ENCODE measurements at regions not wholly inside any gene's neighbourhood (a gene's known extent, or its start where the extent isn't known, plus 50 kb on each side); places are given as distances from the start of the nearest gene placed in this dataset.

GRCh38 chr14:40727107-40727506, 879.6 kb upstream of the LRFN5 start:
- WGBS, 2 donors, result 63 to 86% methylated on average over 2 of the region's 2 CpGs
- intact Hi-C loops (cut with DNase I; ENCODE audit: low total_unique reads), result no loop called here
- TF ChIP-seq CTCF (IDR thresholded peaks at IDR 0.05), result no peak
- TF ChIP-seq POLR2A (IDR thresholded peaks at IDR 0.05), result no peak
- DNase-seq (ENCODE audit: low spot score in 2 of 2), result no peak
- H3K4me3 ChIP-seq (ENCODE audit: low read depth, poor library complexity, severe bottlenecking), result no peak overlapping the region

- intact Hi-C loops (cut with DNase I; ENCODE audit: low total_unique reads), result no loop called here
- no peak for TF ChIP-seq CTCF (IDR thresholded peaks at IDR 0.05)
- no peak for TF ChIP-seq POLR2A (IDR thresholded peaks at IDR 0.05)
- no peak overlapping the region for H3K4me3 ChIP-seq (ENCODE audit: low read depth, poor library complexity, severe bottlenecking)
- WGBS, 2 donors, result 81 to 90% methylated on average over 5 of the region's 5 CpGs
- no peak for DNase-seq (ENCODE audit: low spot score in 2 of 2)
These were observed 893.3 kb upstream of the LRFN5 start for GRCh38 chr14:40713387-40713786.

- DNase-seq (ENCODE audit: low spot score in 2 of 2), result no peak
- H3K4me3 ChIP-seq (ENCODE audit: low read depth, poor library complexity, severe bottlenecking), result no peak overlapping the region
- intact Hi-C loops (cut with DNase I; ENCODE audit: low total_unique reads), result no loop called here
- 69 to 74% methylated on average over 1 of the region's 1 CpG for WGBS, 2 donors
- TF ChIP-seq POLR2A (IDR thresholded peaks at IDR 0.05) (no peak), CTCF (IDR thresholded peaks at IDR 0.05) (no peak)
These were observed 909.4 kb upstream of the LRFN5 start for GRCh38 chr14:40697231-40697630.

- intact Hi-C loops (cut with DNase I; ENCODE audit: low total_unique reads), result no loop called here
- no peak for DNase-seq (ENCODE audit: low spot score in 2 of 2)
- WGBS, 2 donors, result 42 to 49% methylated on average over 2 to 3 of the region's 3 CpGs
- TF ChIP-seq POLR2A (IDR thresholded peaks at IDR 0.05), result no peak
- no peak for TF ChIP-seq CTCF (IDR thresholded peaks at IDR 0.05)
- no peak overlapping the region for H3K4me3 ChIP-seq (ENCODE audit: low read depth, poor library complexity, severe bottlenecking)
These were observed 912.7 kb upstream of the LRFN5 start for GRCh38 chr14:40694023-40694422.

GRCh38 chr14:40691066-40691465, 915.6 kb upstream of the LRFN5 start:
- no peak for TF ChIP-seq CTCF (IDR thresholded peaks at IDR 0.05)
- TF ChIP-seq POLR2A (IDR thresholded peaks at IDR 0.05), result no peak
- 92 to 97% methylated on average over 2 of the region's 2 CpGs for WGBS, 2 donors
- no peak for DNase-seq (ENCODE audit: low spot score in 2 of 2)
- no peak overlapping the region for H3K4me3 ChIP-seq (ENCODE audit: low read depth, poor library complexity, severe bottlenecking)
- intact Hi-C loops (cut with DNase I; ENCODE audit: low total_unique reads), result no loop called here

- no peak for DNase-seq (ENCODE audit: low spot score in 2 of 2)
- no peak for TF ChIP-seq POLR2A (IDR thresholded peaks at IDR 0.05)
- TF ChIP-seq CTCF (IDR thresholded peaks at IDR 0.05), result no peak
These were observed 920.9 kb upstream of the LRFN5 start for GRCh38 chr14:40685764-40686163.

More at GRCh38 chr14:40685764-40686163, 920.9 kb upstream of the LRFN5 start:
- no peak overlapping the region for H3K4me3 ChIP-seq (ENCODE audit: low read depth, poor library complexity, severe bottlenecking)
- intact Hi-C loops (cut with DNase I; ENCODE audit: low total_unique reads), result no loop called here
- WGBS, 2 donors, result 80 to 95% methylated on average over 1 of the region's 1 CpG
